HG03060 (cell line): ENCODE measurements at regions not wholly inside any gene's neighbourhood (a gene's known extent, or its start where the extent isn't known, plus 50 kb on each side); places are given as distances from the start of the nearest gene placed in this dataset.

Experiments
- ATAC-seq: cut with Tn5 transposase; IDR thresholded peaks from one replicate; pipeline ENCODE4 v1.9.1; 2021; ENCODE audit warnings: low read depth, moderate number of reproducible peaks; ENCODE audit not compliant: unreplicated experiment

DNA sequence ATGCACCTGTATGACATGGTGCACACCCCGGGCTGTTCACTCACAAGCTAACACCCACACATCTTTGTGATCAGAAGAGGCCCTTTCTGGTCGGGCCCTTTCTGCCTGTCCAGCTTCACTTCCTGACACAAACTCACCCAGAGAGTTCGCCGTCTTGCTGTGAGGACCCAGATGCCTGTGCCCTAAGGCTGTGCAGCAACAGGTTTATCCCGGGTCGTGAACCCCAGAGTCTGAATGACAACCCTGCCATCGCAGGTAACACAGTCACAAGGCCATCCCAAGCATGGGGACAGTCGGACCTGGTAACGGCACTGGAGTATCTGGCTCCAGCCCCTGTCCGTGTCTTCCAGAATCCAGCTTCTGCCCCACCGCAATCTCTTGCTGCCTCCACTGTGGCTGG lies 235.1 kb downstream of the BUD13 start:
- ATAC-seq = no peak

DNA sequence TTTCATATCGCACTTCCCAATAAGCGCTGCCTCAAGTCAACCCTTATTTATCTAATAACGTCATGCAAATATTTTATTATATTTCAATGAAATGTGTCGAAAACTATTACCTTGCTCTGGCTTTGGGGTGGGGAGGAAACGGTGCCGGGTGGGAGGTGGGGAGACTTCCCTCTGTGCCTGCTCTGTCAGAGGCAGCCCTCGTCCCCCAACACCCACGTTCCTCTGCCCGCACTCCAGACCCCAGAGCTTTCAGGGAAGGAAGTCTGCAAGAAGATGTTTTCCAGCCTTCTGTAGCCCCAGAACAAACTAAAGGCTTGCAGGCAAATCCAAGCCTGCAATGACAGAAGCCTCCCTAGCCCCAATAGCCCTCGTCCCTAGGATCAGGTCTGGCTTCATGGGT lies 235.7 kb downstream of the BUD13 start:
- ATAC-seq = no peak

DNA sequence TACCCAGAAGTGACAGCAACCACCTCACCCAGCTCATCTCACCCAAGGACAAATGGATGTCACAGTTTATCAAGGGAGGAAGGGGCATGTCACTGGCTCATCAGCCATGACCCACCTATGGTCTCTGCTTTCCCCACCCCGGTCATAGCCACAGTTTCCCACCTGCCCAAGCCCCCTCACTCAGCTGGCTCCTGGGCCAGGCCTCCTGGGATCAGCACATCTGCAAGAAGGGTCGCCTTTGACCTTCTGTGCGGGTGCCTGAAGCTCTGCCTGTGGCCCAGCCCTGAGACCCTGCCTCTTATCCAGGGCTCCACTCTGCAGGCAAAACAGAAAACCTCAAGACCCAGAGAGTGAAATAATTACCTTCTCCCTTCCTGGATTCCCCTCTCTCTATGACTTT lies 236.4 kb downstream of the BUD13 start:
- no peak for ATAC-seq

DNA sequence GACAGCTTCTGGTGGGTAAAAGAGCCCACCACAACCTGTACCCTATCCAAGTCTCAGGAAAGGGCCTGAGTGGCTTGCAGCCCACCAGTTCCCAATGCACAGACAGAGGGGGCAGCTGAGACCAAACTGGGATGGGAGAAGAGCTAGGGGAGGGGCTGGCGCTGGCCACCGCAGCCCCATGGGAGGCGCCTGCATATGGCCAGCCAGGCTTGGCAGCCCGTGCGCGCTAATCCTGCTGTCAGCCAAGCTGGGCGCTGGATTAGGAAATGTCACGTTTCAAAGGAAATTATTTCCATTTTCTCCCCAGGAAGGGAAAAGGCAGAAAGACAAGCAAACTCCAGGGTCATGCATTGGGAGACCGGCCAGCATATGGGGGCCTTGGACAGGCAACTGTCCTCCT lies 236.8 kb downstream of the BUD13 start:
- ATAC-seq = no peak

DNA sequence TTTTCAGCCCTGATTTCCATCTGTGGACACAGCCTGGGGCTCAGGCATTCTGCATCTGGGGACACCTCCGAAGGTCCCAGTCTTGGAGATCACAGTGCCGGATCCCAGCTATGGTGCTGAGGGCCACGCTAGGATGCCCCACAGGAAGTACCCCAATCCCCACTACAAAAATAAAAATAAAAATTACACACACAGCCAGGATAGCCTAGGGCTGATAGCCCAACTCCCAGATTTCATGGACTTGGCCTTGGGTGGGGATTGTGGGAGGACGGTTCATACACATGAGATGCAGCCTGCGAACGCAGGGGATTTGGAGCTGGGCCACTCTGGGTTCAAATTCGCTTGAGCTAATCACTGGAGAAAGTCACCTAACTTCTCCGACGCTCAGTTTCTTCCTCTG lies 237.7 kb downstream of the BUD13 start:
- no peak for ATAC-seq

DNA sequence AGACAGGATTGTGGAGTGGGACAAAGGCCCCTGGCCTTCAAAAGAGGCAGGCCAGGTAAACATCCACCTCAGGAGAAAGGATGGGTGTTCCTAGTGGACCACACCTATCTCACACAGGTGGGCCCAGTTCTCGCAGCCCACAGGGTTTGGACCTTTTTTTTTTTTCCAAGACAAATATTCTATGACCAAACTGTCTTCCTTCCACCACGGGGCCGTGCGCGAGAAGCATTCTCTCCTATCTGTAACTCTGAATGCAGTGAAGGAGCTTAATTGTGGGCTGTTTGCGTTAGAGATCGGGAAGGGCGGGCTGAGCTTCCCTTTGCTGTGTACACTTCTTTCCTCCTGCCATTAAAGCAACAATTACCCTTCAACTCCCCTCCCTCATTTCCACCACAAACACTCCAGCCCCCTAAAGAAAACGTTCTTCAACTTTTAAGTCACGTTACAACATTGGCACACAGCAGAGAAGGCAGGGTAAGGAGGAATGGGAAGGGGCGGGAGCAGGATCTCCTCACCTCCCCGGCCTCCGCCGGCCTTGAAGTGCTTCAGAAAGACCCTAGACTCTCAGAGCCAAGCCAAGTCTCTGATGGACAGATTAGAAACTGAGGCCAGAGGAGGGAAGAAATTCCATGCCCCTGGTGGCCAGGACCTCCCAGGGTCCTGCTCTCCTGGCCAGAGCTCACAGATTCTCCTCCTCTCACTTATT lies 238.4 kb downstream of the BUD13 start:
- no peak for ATAC-seq

DNA sequence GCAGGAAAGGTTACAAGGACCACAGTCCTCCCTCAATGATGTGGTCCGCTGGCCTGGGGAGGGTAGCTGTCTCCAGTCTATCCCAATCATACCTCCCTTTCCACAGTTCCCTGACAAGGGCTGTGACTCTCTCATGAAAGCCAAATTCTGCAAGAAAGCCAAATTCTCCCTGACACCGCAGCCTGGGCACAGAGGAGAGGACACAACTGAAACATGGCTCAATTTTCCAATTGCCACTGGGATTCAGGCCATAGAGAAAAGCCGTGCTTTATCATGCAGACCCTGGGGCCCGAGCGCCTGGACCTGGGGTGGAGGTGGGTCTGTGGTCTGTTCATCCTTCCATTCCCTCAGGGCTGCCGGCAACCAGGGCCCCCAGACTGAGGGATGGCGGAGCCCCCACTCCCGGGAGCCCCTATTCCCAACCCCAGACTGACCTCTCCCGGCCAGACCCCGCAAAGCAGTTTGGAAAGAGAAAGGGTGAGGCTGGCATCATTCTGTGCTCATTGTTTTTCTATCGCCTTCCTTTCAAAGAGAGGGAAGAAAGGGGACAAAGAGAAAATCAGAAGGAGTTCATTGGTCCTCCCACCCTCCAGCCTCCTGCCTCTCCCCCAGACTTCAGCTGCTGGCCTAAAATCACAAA lies 239.5 kb downstream of the BUD13 start:
- no peak for ATAC-seq

DNA sequence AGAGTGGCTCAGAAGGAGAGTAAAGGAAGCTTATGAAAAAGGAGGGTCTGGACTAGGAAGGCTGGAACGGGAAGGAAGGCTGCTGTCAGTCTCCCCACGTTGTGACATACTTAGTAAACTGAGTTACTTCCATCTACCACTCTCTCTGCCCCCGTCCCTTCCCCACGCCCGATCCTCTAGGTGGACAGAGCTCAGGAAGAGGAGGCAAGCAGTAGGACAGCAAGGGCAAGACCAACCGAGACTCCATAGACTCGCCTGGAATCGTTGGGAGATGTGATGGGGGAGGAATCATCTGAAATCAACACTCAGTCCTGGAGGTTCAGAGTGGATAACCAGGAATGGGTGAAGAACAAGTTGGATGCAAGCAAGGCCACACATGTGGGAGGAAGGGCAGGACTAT lies 240.7 kb downstream of the BUD13 start:
- ATAC-seq = no peak

DNA sequence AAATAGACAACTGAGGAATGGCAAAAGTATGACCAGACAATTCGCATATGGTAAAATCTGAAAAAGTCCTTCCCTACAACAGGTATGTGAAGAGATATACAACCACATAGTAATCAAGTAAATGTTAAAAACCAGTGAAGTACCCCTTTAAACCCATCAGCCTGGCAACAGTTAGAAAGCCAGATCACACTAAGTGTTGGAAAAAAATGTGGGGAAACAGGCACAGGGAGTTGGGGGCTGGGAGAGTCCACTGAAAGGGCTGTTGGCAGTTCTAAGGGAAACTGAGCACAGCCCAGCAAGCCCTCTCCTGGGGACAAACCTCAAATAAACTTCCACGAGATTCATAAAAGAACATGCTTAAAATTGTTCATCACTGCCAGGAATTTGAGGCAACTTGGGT lies 242.1 kb downstream of the BUD13 start:
- no peak for ATAC-seq

DNA sequence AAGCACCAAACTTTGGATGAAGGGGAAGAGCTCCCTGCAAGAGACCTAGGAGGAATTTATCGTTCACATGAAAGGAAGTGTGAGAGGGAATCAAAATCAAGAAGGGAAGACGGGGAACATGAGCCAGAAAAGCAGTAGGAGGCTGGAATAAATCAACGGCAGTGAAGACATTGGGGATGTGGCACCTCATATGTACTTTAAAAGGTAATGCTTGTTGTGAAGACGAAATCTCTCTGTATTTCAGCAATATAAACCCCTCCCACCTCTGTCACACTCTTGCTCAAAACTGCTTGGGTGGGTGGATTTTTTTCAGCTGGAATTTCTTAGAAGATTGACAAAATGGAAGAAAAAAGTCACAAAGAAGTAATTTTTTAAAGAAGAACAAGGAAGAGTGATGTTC lies 243.5 kb downstream of the BUD13 start:
- no peak for ATAC-seq

DNA sequence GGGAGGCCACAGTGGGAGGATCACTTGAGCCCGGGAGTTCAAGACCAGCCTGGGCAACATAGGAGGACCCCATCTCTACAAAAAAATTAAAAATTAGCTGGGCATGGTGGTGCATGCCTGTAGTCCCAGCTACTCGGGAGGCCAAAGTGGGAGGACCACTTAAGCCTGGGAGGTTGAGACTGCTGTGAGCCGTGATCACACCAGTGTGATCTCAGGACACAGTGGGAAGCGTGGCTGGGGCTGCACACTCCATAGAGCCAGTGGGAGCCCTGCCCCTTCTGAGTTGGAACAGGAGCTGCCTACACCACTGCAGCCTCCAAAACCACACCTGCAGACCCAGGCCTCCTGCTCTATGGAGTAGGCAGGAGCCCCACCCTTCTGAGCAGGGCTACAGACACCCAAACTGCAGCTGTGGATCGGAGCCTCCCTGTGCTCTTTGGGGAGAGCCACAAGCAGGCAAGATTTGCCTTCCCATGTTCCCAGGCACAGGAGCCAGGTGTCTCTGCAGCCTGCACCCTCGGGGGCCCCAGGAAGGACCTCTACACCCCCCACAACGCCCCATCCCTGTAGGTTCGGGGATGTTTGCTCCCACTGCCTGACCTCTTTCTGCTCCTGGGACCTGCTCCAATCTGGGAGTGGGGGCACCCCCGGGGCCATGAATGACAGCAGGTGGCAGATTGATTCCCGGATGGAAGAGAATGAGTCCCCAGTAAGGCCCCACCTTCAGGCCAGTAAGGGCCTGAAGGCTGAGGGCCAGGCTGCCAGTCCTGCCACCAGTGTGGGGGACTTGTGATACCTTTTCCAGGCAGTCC lies 245.4 kb downstream of the BUD13 start:
- no peak for ATAC-seq

DNA sequence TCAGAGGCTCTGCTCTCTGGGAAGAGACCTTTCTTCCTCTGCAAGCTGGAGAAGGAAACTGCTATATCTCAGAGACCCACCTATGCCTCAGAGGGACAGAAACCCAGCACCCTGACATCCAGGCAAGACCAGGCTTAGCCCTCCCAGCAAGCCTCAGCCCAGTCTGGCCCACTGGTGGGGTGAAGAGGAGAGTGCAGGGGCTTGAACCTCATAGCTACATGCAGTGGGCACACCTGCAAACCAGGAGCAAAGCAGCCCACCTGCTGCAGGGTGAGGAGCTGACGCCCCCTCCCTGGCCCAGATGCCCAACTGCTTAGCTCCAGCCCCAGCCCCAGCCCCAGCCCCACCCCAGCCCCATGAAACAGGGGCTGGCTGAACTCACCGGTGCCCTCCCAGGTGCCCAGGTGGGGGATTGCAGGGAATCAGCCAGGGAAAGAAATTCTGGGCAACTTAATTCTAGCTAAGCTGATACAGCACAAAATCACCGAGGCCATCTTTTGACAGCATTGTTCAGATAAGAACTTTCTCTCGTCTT lies 246.8 kb downstream of the BUD13 start:
- ATAC-seq = no peak

DNA sequence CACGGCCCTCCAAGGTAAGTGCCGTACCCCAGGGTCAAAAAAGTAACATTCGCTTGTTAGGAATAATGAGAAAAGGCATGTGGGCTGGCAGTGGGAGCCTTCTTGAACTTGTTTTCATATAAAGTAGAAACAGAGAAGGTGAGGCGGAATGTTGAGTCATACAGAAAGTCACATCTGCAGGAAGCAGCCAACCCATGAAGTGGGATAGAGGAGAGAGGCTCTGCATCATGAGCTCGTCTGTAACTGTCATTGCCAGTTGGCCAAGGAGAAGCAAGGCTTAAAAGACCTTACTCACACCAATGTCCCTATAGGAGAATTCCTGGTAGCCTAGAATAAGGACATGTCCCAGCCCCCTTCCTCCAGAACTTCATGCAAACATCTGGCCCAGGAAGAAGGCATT lies 253.3 kb downstream of the BUD13 start:
- no peak for ATAC-seq

DNA sequence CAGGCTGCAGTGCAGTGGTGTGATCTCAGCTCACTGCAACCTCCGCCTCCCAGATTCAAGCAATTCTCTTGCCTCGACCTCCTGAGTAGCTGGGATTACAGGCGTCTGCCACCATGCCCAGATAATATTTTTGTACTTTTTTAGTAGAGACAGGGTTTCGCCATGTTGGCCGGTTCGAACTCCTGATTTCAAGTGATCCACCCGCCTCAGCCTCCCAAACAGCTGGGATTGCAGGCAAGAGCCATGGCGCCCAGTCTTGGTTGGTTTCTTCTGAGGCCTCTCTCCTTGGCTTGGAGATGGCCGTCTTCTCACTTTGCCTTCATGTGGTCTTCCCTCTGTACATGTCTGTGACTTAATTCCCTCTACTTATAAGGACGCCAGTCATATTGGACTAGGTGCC lies 254.6 kb downstream of the BUD13 start:
- ATAC-seq = no peak

DNA sequence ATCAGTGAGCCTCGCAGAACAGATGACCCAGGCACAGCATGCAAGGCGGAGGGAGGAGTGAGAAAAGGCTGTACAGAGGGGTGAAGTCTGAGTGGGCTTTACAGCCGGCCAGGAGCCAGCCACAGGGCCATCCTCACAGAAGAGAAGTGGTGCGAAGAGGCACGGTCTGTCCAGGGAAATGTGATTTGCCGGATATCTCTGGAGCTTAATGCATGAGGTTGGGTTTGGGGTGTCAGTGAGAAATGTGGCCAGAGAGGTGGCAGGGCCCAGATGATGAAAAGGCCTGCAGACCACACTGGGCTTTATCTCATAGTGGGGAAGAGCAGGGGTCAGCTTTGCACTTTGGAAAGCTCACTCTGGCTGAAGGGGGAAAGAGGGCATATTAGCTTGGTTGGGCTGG lies 255.2 kb downstream of the BUD13 start:
- no peak for ATAC-seq

DNA sequence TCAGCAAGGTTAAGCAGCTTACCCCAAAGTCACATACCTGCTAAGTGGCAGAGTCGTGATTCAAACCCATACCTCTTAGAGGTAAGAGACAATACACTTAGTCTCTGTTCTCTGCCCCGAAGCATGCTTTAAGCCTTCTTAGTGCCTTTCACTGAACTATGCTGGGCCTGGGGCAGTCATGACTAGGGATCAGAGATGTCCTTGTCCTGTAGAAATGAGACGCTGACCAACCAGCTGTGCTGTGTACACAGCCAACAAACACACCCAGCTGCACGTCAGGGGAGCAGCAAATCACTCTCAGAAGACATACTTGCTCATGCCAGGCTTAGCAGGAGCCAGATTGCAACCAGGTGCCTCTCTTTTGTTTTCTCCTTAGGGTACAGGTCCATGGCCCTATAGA lies 255.7 kb downstream of the BUD13 start:
- ATAC-seq = no peak

DNA sequence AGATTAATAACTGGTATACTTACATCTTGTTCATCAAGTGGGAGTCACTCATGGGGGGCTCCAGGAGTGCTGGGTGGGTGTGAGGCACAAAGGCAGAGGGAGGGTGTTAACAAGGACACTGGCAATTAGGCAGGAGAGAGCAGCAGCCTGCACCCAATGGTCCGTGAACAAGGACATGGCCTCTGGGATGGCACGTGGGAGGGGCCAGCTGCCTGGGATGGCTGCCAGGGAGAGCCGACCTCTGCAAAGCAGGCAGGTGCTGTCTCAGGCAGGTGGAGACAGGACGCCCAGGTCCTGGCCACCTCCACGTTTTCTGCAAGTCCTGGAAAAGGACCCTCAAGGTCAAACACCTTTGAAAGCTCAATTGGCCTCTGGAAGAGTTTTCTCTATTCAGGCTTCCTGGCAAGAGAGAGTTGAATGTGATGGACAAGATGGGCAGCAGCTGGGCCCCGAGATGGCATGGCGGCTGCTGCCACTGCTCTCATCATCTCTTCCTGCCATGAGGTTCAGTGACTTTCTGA lies 257.1 kb downstream of the BUD13 start:
- ATAC-seq = no peak

DNA sequence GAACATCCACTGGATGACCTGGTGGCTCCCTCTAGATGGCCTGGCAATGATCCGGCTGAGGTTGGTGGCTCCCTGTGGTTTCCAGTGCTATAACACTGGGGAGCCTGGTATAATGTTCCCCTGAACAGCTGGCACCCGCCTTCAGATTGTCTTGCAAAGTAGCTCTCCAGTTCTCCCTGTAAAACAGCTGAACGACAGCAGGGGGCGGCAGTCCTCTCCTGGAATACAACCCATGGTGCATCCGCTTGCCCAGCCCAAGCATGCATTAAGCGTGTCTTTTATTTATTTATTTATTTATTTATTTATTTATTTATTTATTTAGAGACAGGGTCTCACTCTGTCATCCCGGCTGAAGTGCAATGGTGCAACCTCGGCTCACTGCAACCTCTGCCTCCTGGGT lies 258.9 kb downstream of the BUD13 start:
- no peak for ATAC-seq

DNA sequence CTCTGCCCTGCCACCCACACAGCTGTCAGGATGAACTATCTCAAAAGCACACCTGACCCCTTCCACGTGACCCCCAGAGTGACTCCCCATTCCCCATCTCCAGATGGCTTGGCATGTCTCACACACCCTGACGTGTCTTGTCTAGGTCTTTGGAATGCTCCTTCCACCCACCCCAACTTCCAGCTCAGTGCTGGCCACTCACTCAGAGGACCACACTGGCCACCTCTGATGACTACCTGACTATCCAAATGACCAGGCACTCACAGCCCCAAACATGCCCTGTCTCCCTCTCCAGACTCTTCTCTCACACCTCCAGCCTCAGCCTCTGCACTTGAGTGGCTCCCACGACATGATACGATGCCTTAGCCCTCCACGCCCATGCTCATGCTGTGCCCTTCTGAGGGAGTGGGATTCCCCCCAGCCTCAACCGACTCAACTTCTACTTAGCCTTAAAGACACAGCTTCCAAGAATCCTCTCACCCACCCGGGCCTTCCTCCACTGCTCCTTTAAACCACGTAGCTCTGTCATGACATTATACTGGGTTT lies 259.4 kb downstream of the BUD13 start:
- no peak for ATAC-seq

DNA sequence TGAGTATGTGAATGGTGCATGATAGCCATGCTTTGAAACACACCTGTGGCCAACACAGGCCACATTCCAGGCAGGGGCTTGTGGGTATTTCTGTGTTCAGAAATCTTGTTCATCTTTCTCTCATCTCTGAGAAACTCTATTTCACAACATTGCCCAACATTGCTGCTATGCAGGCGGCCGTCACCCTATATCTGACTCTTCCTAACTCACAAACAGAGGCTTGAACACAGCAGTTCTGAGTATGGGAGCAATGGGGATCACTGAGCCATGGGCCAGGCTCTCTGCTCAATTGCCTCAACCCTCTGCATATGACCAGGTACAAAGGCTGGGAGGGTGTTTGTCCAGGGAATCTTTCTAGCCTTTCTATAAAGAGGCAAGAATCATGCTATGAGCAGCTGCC lies 259.9 kb downstream of the BUD13 start:
- ATAC-seq = no peak

DNA sequence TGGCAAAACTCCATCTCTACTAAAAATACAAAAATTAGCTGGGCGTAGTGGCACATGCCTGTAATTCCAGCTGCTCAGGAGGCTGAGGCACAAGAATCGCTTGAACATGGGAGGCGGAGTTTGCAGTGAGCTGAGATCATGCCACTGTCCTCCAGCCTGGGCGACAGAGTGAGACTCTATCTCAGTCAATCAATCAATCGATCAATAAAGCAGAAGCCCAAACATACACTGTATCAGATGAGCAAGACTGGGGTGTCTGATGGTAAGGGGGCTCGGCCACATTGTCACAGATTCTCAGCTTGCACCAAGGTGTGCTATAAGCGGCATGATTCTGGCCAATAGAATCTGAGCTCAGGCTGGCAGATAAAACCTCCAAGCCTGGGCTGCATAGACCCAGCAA lies 261.1 kb downstream of the BUD13 start:
- no peak for ATAC-seq
